ENCODE measurements at regions not wholly inside any gene's neighbourhood (a gene's known extent, or its start where the extent isn't known, plus 50 kb on each side); places are given as distances from the start of the nearest gene placed in this dataset.

GRCh38 chr9:73655363-73655762 is 503.7 kb downstream of the ANXA1 start:
- Histone ChIP-seq H3K36me3 (replicated peaks; ENCODE audit: control insufficient read depth, insufficient read depth, low read length) (no peaks in the 10 kb centered on the region), H3K4me3 (ENCODE audit: insufficient read depth, low read depth, low read length) (no peak overlapping the region), H3K27me3 (ENCODE audit: control insufficient read depth, insufficient read depth, low read length) (no peaks in the 10 kb centered on the region)
- DNase-seq, result no peak

GRCh38 chr9:73655831-73656230 is 504.2 kb downstream of the ANXA1 start:
- Histone ChIP-seq H3K4me3 (ENCODE audit: insufficient read depth, low read depth, low read length) (no peak overlapping the region), H3K36me3 (replicated peaks; ENCODE audit: control insufficient read depth, insufficient read depth, low read length) (no peaks in the 10 kb centered on the region), H3K27me3 (ENCODE audit: control insufficient read depth, insufficient read depth, low read length) (no peaks in the 10 kb centered on the region)
- no peak for DNase-seq

GRCh38 chr9:73665253-73665652 is 513.6 kb downstream of the ANXA1 start:
- DNase-seq, result no peak
- H3K36me3 ChIP-seq (replicated peaks; ENCODE audit: control insufficient read depth, insufficient read depth, low read length), result no peaks in the 10 kb centered on the region
- H3K4me3 ChIP-seq (ENCODE audit: insufficient read depth, low read depth, low read length), result no peak overlapping the region
- H3K27me3 ChIP-seq (ENCODE audit: control insufficient read depth, insufficient read depth, low read length), result no peaks in the 10 kb centered on the region

DNA sequence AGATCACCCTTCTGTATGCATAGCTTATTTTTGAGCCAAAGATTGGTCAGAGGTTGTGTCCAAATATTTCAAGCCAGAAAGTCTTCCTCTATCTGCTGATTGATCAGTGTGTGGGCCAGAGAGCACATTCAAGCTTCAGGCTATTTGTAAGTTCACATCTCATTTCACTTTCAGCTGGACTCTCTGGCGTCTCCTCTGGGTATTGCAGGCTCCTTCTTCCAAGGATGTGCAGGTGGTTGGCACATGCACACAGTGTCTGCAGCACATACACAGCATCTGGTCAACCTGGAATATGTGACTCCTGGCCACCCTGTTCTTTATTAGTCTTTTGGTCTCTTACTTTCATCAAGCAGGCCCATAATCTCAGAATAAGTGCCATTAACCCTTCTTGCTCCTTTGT is 516.1 kb downstream of the ANXA1 start:
- Histone ChIP-seq H3K27me3 (ENCODE audit: control insufficient read depth, insufficient read depth, low read length) (no peaks in the 10 kb centered on the region), H3K4me3 (ENCODE audit: insufficient read depth, low read depth, low read length) (no peak overlapping the region), H3K36me3 (replicated peaks; ENCODE audit: control insufficient read depth, insufficient read depth, low read length) (no peaks in the 10 kb centered on the region)
- DNase-seq, result no peak

DNA sequence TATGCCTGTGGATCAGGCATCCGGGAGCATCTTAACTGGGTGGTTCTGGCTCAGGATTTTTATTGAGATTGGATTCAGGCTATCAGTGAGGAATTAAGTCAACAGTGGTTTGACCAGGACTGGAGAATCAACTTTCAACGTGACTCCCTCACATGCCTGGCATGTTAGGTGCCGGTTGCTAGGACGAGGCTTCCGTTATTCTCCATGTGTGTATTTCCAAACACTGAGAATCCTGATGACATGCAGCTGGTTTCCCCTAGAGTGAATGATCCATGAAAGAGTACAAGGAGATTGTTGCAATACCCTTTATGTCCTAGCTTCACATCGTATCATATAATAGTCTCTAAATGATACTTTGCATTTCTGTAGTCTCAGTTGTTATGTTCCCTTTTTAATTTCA is 529.2 kb downstream of the ANXA1 start:
- no peaks in the 10 kb centered on the region for H3K36me3 ChIP-seq (replicated peaks; ENCODE audit: control insufficient read depth, insufficient read depth, low read length)
- no peaks in the 10 kb centered on the region for H3K27me3 ChIP-seq (ENCODE audit: control insufficient read depth, insufficient read depth, low read length)
- no peak overlapping the region for H3K4me3 ChIP-seq (ENCODE audit: insufficient read depth, low read depth, low read length)
- no peak for DNase-seq

GRCh38 chr9:73682789-73683188 is 531.1 kb downstream of the ANXA1 start:
- H3K4me3 ChIP-seq (ENCODE audit: insufficient read depth, low read depth, low read length), result no peak overlapping the region
- no peak for DNase-seq
- H3K27me3 ChIP-seq (ENCODE audit: control insufficient read depth, insufficient read depth, low read length), result no peaks in the 10 kb centered on the region
- no peaks in the 10 kb centered on the region for H3K36me3 ChIP-seq (replicated peaks; ENCODE audit: control insufficient read depth, insufficient read depth, low read length)

DNA sequence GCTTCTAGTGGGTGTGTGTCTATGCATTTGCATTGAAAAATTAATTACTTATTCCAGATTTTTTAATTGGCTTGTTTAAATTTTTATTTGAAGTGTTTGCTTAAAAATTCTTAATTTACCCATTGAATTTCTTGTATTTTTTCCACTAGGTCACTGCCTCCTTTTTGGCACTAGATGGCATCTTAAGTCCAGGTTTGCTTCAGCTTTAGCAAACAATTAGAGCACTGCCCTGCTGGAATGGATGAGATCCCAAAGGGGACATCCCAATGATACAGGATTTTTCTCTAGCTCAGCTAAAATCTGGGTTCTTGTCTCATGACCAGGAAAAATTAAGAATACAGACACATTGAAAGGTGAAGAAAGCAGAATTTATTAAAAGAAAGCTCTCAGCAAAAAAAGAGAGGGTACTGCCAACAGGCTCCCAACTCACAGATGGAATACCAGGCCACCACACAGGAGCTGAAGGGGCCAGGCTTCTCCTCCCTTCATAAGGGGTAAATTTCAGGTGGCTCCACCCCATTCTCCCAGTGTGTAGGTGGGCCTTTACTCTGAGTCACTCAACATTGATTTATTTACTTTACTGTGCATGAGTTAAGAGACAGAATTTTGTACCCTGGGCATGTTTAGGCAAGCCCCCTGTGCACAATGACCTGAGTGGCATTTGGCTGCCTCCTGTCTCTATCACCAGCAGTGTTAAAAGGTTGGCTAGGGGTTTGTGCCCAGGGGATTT is 532.4 kb downstream of the ANXA1 start:
- Histone ChIP-seq H3K27me3 (ENCODE audit: control insufficient read depth, insufficient read depth, low read length) (no peaks in the 10 kb centered on the region), H3K36me3 (replicated peaks; ENCODE audit: control insufficient read depth, insufficient read depth, low read length) (no peaks in the 10 kb centered on the region), H3K4me3 (ENCODE audit: insufficient read depth, low read depth, low read length) (no peak overlapping the region)
- no peak for DNase-seq

GRCh38 chr9:73684601-73685000 is 532.9 kb downstream of the ANXA1 start:
- no peaks in the 10 kb centered on the region for H3K36me3 ChIP-seq (replicated peaks; ENCODE audit: control insufficient read depth, insufficient read depth, low read length)
- H3K27me3 ChIP-seq (ENCODE audit: control insufficient read depth, insufficient read depth, low read length), result no peaks in the 10 kb centered on the region
- DNase-seq, result no peak
- no peak overlapping the region for H3K4me3 ChIP-seq (ENCODE audit: insufficient read depth, low read depth, low read length)

DNA sequence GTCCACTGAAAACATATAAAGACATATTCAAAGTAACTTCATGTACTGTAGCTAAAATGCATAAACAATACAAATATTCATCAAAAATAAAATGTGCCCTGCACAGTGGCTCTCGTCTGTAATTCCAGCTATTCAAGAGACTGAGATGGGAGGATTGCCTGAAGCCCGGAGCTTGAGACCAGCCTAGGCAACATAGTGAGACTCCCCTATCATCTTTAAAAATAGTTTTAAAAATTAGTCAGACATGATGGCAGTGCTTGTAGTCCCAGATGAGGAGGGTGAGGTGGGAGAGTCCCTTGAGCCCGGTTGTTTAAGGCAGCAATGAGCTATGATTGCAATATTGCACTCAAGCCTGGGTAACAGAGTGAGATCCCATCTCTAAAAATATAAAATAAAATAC is 534.1 kb downstream of the ANXA1 start:
- Histone ChIP-seq H3K36me3 (replicated peaks; ENCODE audit: control insufficient read depth, insufficient read depth, low read length) (no peaks in the 10 kb centered on the region), H3K4me3 (ENCODE audit: insufficient read depth, low read depth, low read length) (no peak overlapping the region), H3K27me3 (ENCODE audit: control insufficient read depth, insufficient read depth, low read length) (no peaks in the 10 kb centered on the region)
- no peak for DNase-seq

DNA sequence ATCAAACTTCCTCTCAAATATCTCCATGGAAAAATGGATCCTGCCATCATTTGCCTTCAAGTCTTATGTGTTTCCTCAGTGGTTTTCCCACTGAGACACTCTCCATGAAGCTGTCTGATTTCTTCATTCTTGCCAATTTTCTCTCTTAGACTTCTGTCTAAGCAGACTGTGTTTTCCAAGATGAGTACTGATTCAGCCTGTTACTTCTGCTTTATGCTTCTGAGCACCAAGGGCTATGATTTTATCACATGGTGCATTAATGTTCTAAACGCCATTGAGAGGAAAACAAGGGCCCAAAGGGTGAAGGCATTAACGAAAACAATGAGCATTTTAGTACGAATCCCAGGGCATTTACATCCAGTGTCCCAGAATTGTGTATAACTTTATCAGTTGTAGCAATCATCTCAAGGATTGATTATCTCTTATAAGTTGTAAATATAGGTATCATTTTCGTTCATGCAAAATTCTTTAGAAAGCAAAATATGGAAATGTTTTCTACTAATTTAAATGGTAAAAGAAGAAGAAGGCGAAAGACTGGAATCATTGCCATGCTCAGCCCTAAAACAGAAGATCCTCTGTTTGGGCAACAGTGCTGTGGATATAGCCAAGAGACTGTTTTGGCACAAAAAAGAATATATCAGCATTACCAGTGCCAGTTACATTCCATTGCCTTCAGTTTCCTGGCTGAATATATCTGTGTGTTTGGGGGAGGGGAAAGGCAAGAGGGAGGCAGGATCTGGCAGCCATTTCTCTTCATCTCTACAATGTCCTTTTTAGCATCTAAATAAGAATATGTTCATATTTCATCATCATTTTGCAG is 537.6 kb downstream of the ANXA1 start:
- Histone ChIP-seq H3K27me3 (ENCODE audit: control insufficient read depth, insufficient read depth, low read length) (no peaks in the 10 kb centered on the region), H3K36me3 (replicated peaks; ENCODE audit: control insufficient read depth, insufficient read depth, low read length) (no peaks in the 10 kb centered on the region), H3K4me3 (ENCODE audit: insufficient read depth, low read depth, low read length) (no peak overlapping the region)
- no peak for DNase-seq

DNA sequence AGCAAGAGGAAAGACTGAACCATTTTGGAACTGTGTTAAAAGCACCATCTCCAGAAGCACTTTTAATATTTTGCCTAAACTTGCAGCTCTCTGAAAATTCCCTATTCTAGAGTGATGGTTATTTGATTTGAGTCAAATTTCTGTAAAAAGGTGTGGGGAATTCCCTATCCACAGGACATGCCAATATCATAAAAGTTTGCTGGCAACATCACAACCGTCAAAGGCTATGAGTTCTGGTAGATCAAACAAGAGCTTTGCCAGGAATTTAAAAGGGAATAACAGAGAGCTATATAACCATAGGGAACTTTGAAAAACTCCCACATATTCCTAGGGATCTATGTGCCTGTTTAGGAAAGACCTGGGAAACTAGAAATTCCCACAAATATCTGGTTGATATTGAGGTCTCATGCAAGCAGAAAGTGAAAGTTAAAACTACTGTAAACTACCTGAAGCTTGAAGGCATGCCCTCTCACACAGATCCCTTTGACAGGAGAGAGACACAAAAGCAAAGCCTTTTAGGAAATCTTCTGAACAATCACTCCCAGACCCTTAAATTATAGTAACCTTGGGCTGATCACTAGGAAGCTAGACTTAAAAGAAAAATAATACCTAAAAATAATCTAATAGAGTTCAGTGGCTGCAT is 549.9 kb downstream of the ANXA1 start:
- Histone ChIP-seq H3K4me3 (ENCODE audit: insufficient read depth, low read depth, low read length) (no peak overlapping the region), H3K36me3 (replicated peaks; ENCODE audit: control insufficient read depth, insufficient read depth, low read length) (no peaks in the 10 kb centered on the region), H3K27me3 (ENCODE audit: control insufficient read depth, insufficient read depth, low read length) (no peaks in the 10 kb centered on the region)
- no peak for DNase-seq

DNA sequence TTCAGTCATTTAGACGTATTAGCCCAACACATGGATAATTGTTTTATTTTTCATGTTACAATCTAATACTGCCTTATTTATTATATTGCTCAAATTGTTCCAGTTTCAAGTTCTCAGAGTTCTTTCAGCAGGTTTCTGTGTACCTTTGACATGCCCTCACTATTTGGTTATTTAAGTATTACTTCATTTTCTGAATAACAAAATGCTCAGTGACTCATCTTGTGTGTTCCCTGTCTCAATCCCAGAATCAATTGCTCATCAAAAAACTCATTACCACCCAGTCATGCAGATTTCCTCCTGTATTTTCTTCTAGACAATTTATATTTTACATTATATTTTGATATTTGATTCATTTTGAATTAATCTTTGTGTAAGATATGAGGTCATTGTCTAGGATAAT is 562.6 kb downstream of the ANXA1 start:
- DNase-seq, result no peak

GRCh38 chr9:73715591-73715990 is 563.9 kb downstream of the ANXA1 start:
- no peaks in the 10 kb centered on the region for H3K27me3 ChIP-seq (ENCODE audit: control insufficient read depth, insufficient read depth, low read length)
- no peak for DNase-seq
- no peaks in the 10 kb centered on the region for H3K36me3 ChIP-seq (replicated peaks; ENCODE audit: control insufficient read depth, insufficient read depth, low read length)
- no peak overlapping the region for H3K4me3 ChIP-seq (ENCODE audit: insufficient read depth, low read depth, low read length)

More for the DNA sequence above, 562.6 kb downstream of the ANXA1 start:
- H3K4me3 ChIP-seq (ENCODE audit: insufficient read depth, low read depth, low read length), result no peak overlapping the region
- H3K27me3 ChIP-seq (ENCODE audit: control insufficient read depth, insufficient read depth, low read length), result no peaks in the 10 kb centered on the region
- no peaks in the 10 kb centered on the region for H3K36me3 ChIP-seq (replicated peaks; ENCODE audit: control insufficient read depth, insufficient read depth, low read length)

DNA sequence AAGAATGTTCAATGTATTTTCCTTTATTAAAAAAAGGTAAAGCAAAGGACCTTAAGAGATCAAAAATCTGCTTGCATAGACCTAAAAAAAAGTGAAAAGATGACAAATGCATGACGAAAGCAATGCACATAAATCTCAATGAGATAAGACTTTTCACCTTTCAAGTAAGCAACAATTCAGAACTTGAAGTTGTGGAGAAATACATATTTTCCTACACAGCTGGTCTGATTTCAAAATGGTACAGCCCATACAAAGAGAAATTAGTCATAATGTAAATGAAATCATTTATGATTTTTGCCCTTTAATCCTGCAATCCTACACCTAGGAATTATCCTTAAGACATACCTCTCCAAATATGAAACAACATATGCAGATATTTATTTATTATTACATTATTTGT is 568.0 kb downstream of the ANXA1 start:
- no peaks in the 10 kb centered on the region for H3K27me3 ChIP-seq (ENCODE audit: control insufficient read depth, insufficient read depth, low read length)
- no peaks in the 10 kb centered on the region for H3K36me3 ChIP-seq (replicated peaks; ENCODE audit: control insufficient read depth, insufficient read depth, low read length)
- no peak overlapping the region for H3K4me3 ChIP-seq (ENCODE audit: insufficient read depth, low read depth, low read length)
- DNase-seq, result no peak

DNA sequence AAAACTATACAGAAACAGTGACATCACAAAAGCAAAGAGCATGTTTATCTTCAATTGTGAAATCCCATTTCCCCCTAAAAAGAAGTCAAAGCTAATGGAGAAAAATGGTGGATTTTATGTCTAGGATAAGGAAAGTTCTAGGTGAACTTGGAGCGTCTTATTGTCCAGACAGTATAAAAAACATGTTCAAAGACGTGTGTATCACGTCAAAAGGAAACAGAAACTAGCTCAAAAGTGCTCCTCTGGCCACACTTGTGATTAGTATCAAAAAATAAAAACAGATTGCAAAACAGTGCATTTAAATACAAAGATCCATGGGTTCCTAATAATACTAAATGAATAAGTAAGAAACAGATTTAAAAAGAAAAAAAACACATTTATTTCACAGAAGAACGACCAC is 568.9 kb downstream of the ANXA1 start:
- Histone ChIP-seq H3K36me3 (replicated peaks; ENCODE audit: control insufficient read depth, insufficient read depth, low read length) (no peaks in the 10 kb centered on the region), H3K4me3 (ENCODE audit: insufficient read depth, low read depth, low read length) (no peak overlapping the region), H3K27me3 (ENCODE audit: control insufficient read depth, insufficient read depth, low read length) (no peaks in the 10 kb centered on the region)
- no peak for DNase-seq

Data from H7 (cell line).